ENCODE measurements at regions not wholly inside any gene's neighbourhood (a gene's known extent, or its start where the extent isn't known, plus 50 kb on each side); places are given as distances from the start of the nearest gene placed in this dataset.

GRCh38 chr18:78563110-78563509 lies 416.5 kb upstream of the SALL3 start:
- Histone ChIP-seq H3K27ac (no peak overlapping the region), H3K4me1 (no peaks in the 10 kb centered on the region), H3K4me3 (no peak overlapping the region), H3K9me3 (no peaks in the 10 kb centered on the region), H3K27me3 (no peaks in the 10 kb centered on the region), H3K36me3 (no peaks in the 10 kb centered on the region)
- intact Hi-C loops (cut with DNase I) = no loop called here
- DNase-seq (ENCODE audit: extremely low spot score in 2 of 2) = no peak
- TF ChIP-seq CTCF (IDR thresholded peaks at IDR 0.05) = no peak
- no peak for TF ChIP-seq POLR2A (IDR thresholded peaks at IDR 0.05)
- TF ChIP-seq POLR2AphosphoS5 (IDR thresholded peaks at IDR 0.05; ENCODE audit: insufficient read depth in 1 of 2, low read depth in 1 of 2) = no peak

DNA sequence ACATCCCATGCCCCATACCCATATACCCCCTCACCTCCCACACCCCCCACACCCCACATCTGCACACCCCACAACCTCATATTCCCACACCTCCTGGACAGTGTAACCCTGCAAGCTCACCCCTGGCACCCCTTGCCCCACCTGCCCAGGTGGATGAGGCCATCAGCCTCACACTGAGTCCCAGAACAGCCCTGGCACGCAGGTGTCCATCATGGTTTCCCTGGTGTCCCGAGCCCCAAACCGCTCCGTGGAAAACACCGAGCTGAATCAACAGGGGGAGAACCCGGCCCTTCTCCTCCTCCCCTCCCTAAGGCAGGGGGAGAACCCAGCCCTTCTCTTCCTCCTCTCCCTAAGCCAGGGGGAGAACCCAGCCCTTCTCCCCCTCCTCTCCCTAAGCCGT lies 415.6 kb upstream of the SALL3 start:
- TF ChIP-seq POLR2A (IDR thresholded peaks at IDR 0.05) (no peak), CTCF (IDR thresholded peaks at IDR 0.05) (no peak), POLR2AphosphoS5 (IDR thresholded peaks at IDR 0.05; ENCODE audit: insufficient read depth in 1 of 2, low read depth in 1 of 2) (no peak)
- no peak overlapping the region for H3K27ac ChIP-seq
- H3K27me3 ChIP-seq = no peaks in the 10 kb centered on the region
- peak in 1 of 2 donors; percentile 25 for DNase-seq (ENCODE audit: extremely low spot score in 2 of 2)
- H3K36me3 ChIP-seq = no peaks in the 10 kb centered on the region
- intact Hi-C loops (cut with DNase I) = no loop called here
- H3K4me3 ChIP-seq = no peak overlapping the region
- no peaks in the 10 kb centered on the region for H3K9me3 ChIP-seq
- no peaks in the 10 kb centered on the region for H3K4me1 ChIP-seq

- Histone ChIP-seq H3K27ac (no peak overlapping the region), H3K27me3 (no peaks in the 10 kb centered on the region), H3K9me3 (no peaks in the 10 kb centered on the region), H3K4me1 (no peaks in the 10 kb centered on the region), H3K36me3 (no peaks in the 10 kb centered on the region), H3K4me3 (no peak overlapping the region)
- no peak for DNase-seq (ENCODE audit: extremely low spot score in 2 of 2)
- TF ChIP-seq CTCF (IDR thresholded peaks at IDR 0.05) (no peak), POLR2A (IDR thresholded peaks at IDR 0.05) (no peak), POLR2AphosphoS5 (IDR thresholded peaks at IDR 0.05; ENCODE audit: insufficient read depth in 1 of 2, low read depth in 1 of 2) (no peak)
- intact Hi-C loops (cut with DNase I) = no loop called here
Measured at GRCh38 chr18:78564518-78564917, 415.1 kb upstream of the SALL3 start.

- H3K36me3 ChIP-seq = no peaks in the 10 kb centered on the region
- H3K4me1 ChIP-seq = no peaks in the 10 kb centered on the region
- no peaks in the 10 kb centered on the region for H3K9me3 ChIP-seq
- DNase-seq (ENCODE audit: extremely low spot score in 2 of 2) = peak in 1 of 2 donors; percentile 77
- intact Hi-C loops (cut with DNase I) = no loop called here
- no peak overlapping the region for H3K4me3 ChIP-seq
- no peaks in the 10 kb centered on the region for H3K27me3 ChIP-seq
- no peak overlapping the region for H3K27ac ChIP-seq
- TF ChIP-seq POLR2AphosphoS5 (IDR thresholded peaks at IDR 0.05; ENCODE audit: insufficient read depth in 1 of 2, low read depth in 1 of 2) (no peak), CTCF (IDR thresholded peaks at IDR 0.05) (no peak), POLR2A (IDR thresholded peaks at IDR 0.05) (no peak)
Measured at GRCh38 chr18:78565240-78565639, 414.4 kb upstream of the SALL3 start.

- no peaks in the 10 kb centered on the region for H3K4me1 ChIP-seq
- intact Hi-C loops (cut with DNase I) = no loop called here
- no peaks in the 10 kb centered on the region for H3K27me3 ChIP-seq
- H3K27ac ChIP-seq = no peak overlapping the region
- H3K36me3 ChIP-seq = no peaks in the 10 kb centered on the region
- H3K4me3 ChIP-seq = no peak overlapping the region
- DNase-seq (ENCODE audit: extremely low spot score in 2 of 2) = no peak
- no peak for TF ChIP-seq POLR2A (IDR thresholded peaks at IDR 0.05)
- no peak for TF ChIP-seq POLR2AphosphoS5 (IDR thresholded peaks at IDR 0.05; ENCODE audit: insufficient read depth in 1 of 2, low read depth in 1 of 2)
- TF ChIP-seq CTCF (IDR thresholded peaks at IDR 0.05) = no peak
- no peaks in the 10 kb centered on the region for H3K9me3 ChIP-seq
Measured at GRCh38 chr18:78566065-78566464, 413.6 kb upstream of the SALL3 start.

Measured in vagina (tissue), 2 donors.